Fibroblast of skin of left quadriceps (primary cell): ENCODE measurements at regions not wholly inside any gene's neighbourhood (a gene's known extent, or its start where the extent isn't known, plus 50 kb on each side); places are given as distances from the start of the nearest gene placed in this dataset.
"Not testable (repeated sequence)": the region's sequence is repeated elsewhere in the genome, so short reads cannot be mapped to it uniquely, and the experiment has no call there.

ENCODE experiments used
- DNase-seq, 2 experiments: peaks; one replicate each; pipeline ENCODE4 v3.0.0-alpha.2; 2013; ENCODE audit warnings: low read depth in 2 of 2

DNA sequence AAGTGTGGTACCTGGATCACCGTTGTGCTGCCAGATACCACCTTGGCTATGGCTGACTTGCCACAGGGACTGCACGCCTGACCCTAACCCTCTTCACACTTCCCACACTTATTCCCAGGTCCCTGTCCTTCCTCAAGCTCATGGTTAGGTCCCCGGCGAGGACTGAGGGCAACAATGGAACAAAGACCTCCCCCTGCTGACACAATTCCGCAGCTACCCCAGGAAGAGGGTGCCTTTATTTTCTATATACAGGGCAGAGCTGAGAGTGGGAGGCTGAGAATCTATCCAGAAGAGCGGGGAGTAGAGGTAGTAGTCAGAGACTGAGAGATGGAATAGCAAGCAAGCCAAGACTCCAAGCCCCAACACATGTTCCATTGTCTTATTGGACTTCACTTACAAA lies 118.1 kb upstream of the SEM1 start:
- DNase-seq = no peak

DNA sequence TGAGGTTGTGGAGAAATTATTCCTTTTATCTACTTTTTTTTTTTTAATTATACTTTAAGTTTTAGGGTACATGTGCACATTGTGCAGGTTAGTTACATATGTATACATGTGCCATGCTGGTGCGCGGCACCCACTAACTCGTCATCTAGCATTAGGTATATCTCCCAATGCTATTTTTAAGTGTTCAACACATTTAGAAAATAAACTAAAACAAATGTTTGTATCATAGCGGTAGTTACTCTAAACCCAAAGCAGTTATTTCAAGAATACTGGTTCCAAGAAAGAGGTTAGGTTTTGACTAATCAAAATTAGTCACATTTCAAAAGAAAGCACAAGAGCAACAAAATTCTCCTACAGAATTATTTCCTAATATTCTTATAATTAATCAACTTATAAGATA lies 119.5 kb upstream of the SEM1 start:
- DNase-seq = not testable (repeated sequence)

DNA sequence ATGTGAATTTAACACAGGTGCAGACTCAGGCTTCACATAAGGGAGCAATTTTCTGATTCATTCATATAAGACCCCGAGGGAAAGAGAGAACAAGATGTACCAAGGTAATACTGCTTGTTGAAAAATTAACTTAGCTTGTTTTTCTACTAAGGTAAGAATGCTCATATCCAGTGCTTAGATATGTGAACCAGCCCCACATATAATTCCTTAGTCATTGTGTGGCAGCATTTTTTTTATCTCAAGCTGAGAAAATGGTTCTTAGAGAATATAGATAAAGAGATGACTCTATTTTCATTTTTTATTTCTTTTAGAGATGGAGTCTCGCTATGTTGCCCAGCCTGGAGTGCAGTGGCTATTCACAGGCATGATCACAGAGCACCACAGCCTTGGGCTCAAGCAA lies 121.8 kb upstream of the SEM1 start:
- no peak for DNase-seq

GRCh38 chr7:96832092-96832662 lies 122.5 kb upstream of the SEM1 start:
- no peak for DNase-seq

GRCh38 chr7:96833676-96834453 lies 124.2 kb upstream of the SEM1 start:
- peak in 1 of 2 experiments; percentile 0 for DNase-seq

DNA sequence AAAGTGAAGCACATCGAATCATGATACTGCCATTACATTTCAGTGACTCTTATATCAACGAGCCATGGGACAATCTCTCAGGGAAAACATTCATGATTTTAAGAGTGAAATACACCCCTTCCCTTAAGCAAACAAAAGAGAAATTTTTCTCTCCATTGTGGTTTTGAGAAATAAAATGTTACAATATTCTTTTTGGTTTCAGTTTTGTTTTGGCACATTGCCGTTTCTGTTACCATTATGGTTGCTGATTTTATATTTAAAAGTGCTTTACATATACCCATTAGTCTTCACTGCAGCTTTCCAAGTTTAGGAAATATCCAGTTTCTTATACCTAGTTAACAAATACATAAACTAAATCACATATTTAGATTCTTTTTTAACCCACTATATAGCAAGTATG lies 126.8 kb upstream of the SEM1 start:
- no peak for DNase-seq

- no peak for DNase-seq
Measured at GRCh38 chr7:96837593-96837992, 127.9 kb upstream of the SEM1 start.

GRCh38 chr7:96838481-96838880 lies 128.8 kb upstream of the SEM1 start:
- no peak for DNase-seq

DNA sequence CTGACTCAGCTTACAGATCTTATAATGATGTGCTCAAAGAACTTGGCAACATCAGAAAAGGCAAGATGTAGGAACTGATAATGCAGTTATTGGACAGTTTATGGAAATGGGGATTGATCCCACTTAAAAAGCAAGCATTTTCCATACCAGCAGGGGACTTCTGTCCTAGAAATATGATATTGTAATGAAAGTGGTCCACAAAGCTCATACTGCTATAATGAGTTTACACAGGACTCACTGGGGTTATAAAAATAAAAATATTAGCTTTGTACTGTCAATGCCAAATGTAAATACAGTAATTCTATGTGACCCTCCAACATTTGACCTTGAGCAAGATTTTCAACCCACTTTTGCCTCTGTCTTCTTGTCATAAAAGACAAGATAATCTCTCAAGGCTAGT lies 145.5 kb upstream of the SEM1 start:
- DNase-seq = no peak

- DNase-seq = no peak
Measured at GRCh38 chr7:96855691-96856090, 146.0 kb upstream of the SEM1 start.

GRCh38 chr7:96869538-96869937 lies 135.8 kb upstream of the DLX6 start:
- no peak for DNase-seq

- DNase-seq = no peak
Measured at GRCh38 chr7:96870185-96870584, 135.2 kb upstream of the DLX6 start.

- no peak for DNase-seq
Measured at GRCh38 chr7:96870934-96871333, 134.4 kb upstream of the DLX6 start.

DNA sequence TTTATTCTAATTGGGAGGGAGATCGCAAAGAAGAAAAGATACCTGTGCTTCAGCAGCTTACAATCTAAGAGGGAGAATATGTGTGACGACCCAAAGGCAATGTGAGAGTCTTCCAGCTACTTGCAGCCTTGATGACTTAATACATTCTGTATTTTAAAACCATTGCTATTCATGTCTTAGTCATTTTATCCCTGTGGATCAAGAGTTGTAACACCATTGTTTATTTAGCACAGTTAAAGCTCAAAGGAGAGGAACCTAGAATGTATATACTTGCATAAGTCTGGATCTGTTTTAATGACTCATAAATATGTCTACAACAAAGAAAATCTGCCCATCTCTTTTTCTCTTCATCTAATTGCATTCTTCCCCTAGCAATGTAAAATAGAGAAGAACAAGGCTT lies 117.9 kb upstream of the DLX6 start:
- DNase-seq = no peak

DNA sequence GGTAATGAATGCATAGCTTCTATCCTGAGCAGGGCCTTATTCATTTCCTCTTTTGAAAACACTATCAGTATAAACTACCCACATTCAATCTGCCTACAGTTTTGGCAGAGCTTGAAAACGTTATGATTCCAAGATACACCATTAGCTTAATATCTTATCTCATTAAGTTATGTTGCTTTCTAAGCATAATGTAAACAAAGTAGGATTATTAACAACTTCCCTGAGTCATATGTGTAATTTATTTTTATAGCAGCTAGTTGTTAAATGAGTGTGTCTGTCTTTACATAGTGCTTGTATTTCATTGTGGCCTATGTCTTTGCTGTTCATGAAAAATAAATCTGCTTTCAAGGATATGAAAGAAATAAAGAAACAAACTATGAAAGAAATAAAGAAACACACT lies 106.2 kb upstream of the DLX6 start:
- no peak for DNase-seq

DNA sequence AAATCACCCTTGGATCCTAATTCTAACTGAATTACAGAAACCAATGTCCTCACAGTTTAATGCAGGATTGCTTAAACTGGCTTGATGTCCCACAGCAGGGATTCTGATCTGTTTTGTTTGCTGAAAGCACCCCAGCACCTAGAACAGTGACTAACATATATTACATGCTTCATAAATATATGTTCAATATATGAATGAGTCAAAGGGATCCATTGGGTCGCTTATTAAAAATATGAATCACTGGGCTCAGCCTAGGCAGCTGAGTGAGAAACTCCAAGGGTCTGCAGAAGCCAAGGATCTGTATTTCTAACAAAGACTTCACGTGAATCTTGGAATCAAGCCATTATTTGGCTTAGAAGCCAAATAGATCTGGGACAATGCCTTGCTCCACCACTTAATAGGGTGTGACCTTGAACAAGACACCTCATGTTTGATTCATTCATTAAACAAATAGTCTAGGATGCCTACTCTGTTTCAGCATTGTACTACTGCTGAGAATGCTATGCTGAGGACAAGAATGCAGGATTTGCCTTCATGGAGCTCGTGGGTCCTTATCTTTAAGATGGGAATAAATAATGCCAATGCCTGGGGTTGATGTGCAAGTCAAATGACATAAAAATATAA lies 103.4 kb upstream of the DLX6 start:
- no peak for DNase-seq

- no peak for DNase-seq
Measured at GRCh38 chr7:96903906-96904305, 101.4 kb upstream of the DLX6 start.

- DNase-seq = no peak
Measured at GRCh38 chr7:96910486-96910885, 94.9 kb upstream of the DLX6 start.

- DNase-seq = no peak
Measured at GRCh38 chr7:96915029-96915428, 90.3 kb upstream of the DLX6 start.

DNA sequence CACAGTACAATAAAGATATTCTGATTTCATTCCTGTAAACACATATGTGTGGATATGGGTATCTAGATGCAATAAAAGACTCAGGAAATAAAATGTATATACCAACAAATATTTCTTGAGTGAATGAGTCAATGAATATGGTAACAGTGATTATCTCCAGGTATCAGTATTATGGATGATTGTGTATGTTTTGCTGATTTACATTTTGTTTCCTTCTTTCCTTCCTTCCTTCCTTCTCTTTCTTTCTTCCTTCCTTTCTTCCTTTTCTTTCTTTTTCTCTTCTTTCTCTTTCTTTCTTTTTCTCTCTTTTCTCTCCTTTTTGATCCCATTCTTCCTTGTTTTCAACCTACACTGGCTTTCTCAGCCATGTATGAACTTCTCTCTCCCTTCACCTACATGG lies 85.3 kb upstream of the DLX6 start:
- no peak for DNase-seq

DNA sequence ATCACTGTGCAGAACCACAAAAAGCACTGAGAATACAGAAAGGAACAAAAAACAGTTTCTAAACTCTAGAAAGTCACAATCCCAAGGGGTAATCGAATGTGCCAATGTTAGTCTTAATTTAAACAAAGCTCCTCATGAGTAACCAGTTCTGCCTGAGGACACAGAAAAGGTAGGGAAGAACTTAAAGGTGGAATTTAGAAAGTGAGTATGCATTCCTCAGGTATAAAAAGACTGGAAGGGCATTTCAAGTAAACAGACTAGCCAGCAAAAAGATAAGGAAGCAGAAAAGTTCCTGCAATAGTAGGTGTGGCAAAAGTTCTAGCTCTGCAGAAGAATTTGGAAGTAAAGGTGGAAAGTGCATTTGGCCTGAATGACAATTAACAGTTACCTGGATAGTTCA lies 84.6 kb upstream of the DLX6 start:
- no peak for DNase-seq

- DNase-seq = no peak
Measured at GRCh38 chr7:96921231-96921630, 84.1 kb upstream of the DLX6 start.

- DNase-seq = no peak
Measured at GRCh38 chr7:96921771-96922170, 83.6 kb upstream of the DLX6 start.
